ENCODE measurements at regions not wholly inside any gene's neighbourhood (a gene's known extent, or its start where the extent isn't known, plus 50 kb on each side); places are given as distances from the start of the nearest gene placed in this dataset.
"Not testable (repeated sequence)": the region's sequence is repeated elsewhere in the genome, so short reads cannot be mapped to it uniquely, and the experiment has no call there.

GRCh38 chr3:95521396-95521795 is 1293.0 kb upstream of the EPHA6 start:
- H3K27me3 Mint-ChIP-seq (ENCODE audit: insufficient read depth): no peaks in the 10 kb centered on the region
- H3K36me3 Mint-ChIP-seq (ENCODE audit: low read depth): no peaks in the 10 kb centered on the region
- H3K27ac Mint-ChIP-seq: no peak overlapping the region
- no peak overlapping the region for H3K4me3 Mint-ChIP-seq
- DNase-seq: no peak
- TF ChIP-seq, protein P1, sequence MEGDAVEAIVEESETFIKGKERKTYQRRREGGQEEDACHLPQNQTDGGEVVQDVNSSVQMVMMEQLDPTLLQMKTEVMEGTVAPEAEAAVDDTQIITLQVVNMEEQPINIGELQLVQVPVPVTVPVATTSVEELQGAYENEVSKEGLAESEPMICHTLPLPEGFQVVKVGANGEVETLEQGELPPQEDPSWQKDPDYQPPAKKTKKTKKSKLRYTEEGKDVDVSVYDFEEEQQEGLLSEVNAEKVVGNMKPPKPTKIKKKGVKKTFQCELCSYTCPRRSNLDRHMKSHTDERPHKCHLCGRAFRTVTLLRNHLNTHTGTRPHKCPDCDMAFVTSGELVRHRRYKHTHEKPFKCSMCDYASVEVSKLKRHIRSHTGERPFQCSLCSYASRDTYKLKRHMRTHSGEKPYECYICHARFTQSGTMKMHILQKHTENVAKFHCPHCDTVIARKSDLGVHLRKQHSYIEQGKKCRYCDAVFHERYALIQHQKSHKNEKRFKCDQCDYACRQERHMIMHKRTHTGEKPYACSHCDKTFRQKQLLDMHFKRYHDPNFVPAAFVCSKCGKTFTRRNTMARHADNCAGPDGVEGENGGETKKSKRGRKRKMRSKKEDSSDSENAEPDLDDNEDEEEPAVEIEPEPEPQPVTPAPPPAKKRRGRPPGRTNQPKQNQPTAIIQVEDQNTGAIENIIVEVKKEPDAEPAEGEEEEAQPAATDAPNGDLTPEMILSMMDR (IDR thresholded peaks at IDR 0.05): no peak
- no peaks in the 10 kb centered on the region for H3K4me1 Mint-ChIP-seq (ENCODE audit: low read depth)
- no peaks in the 10 kb centered on the region; the same call in 1 of the 2 replicates for H3K9me3 Mint-ChIP-seq

DNA sequence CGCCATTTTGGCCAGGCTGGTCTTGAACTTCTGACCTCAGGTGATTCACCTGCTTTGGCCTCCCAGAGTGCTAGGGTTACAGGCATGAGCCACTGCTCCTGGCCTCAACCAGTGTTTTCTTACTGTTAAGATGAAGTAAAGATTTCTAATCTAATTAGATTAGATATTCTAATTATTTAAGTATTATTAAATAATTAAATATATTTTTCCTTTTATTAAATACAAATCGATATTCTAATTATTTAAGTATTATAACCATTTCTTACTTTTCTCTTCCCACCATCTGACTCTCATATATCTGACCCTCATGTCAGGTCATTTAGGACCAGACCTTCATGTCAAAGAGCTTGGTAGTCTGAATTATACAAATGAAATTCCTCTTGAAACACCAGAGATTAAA is 1291.9 kb upstream of the EPHA6 start:
- H3K27me3 Mint-ChIP-seq (ENCODE audit: insufficient read depth): no peaks in the 10 kb centered on the region
- DNase-seq: no peak
- no peak overlapping the region for H3K4me3 Mint-ChIP-seq
- no peaks in the 10 kb centered on the region for H3K4me1 Mint-ChIP-seq (ENCODE audit: low read depth)
- TF ChIP-seq, protein P1 (IDR thresholded peaks at IDR 0.05): no peak
- no peak overlapping the region for H3K27ac Mint-ChIP-seq
- peaks cover 4% of the 10 kb centered on the region for H3K9me3 Mint-ChIP-seq
- no peaks in the 10 kb centered on the region for H3K36me3 Mint-ChIP-seq (ENCODE audit: low read depth)

- H3K4me3 Mint-ChIP-seq: no peak overlapping the region
- H3K4me1 Mint-ChIP-seq (ENCODE audit: low read depth): no peaks in the 10 kb centered on the region
- TF ChIP-seq, protein P1 (IDR thresholded peaks at IDR 0.05): no peak
- no peaks in the 10 kb centered on the region for H3K27me3 Mint-ChIP-seq (ENCODE audit: insufficient read depth)
- no peak overlapping the region for H3K27ac Mint-ChIP-seq
- DNase-seq: no peak
- H3K36me3 Mint-ChIP-seq (ENCODE audit: low read depth): no peaks in the 10 kb centered on the region
- H3K9me3 Mint-ChIP-seq: peaks cover 11% of the 10 kb centered on the region
Observed at GRCh38 chr3:95539950-95540483, 1274.4 kb upstream of the EPHA6 start.

GRCh38 chr3:95565502-95565901 is 1248.9 kb upstream of the EPHA6 start:
- no peak overlapping the region for H3K27ac Mint-ChIP-seq
- H3K4me3 Mint-ChIP-seq: no peak overlapping the region
- no peak for DNase-seq
- no peaks in the 10 kb centered on the region for H3K27me3 Mint-ChIP-seq (ENCODE audit: insufficient read depth)
- H3K4me1 Mint-ChIP-seq (ENCODE audit: low read depth): no peaks in the 10 kb centered on the region
- H3K36me3 Mint-ChIP-seq (ENCODE audit: low read depth): peaks cover 4% of the 10 kb centered on the region; the same call in 1 of the 2 replicates
- TF ChIP-seq, protein P1 (IDR thresholded peaks at IDR 0.05): no peak
- H3K9me3 Mint-ChIP-seq: peaks cover 30% of the 10 kb centered on the region

GRCh38 chr3:95567346-95567745 is 1247.0 kb upstream of the EPHA6 start:
- DNase-seq: no peak
- Mint-ChIP-seq H3K27me3 (ENCODE audit: insufficient read depth) (no peaks in the 10 kb centered on the region), H3K36me3 (ENCODE audit: low read depth) (peaks cover 4% of the 10 kb centered on the region; the same call in 1 of the 2 replicates), H3K27ac (no peak overlapping the region), H3K4me1 (ENCODE audit: low read depth) (no peaks in the 10 kb centered on the region), H3K4me3 (no peak overlapping the region), H3K9me3 (peaks cover 39% of the 10 kb centered on the region)
- TF ChIP-seq, protein P1 (IDR thresholded peaks at IDR 0.05): no peak

DNA sequence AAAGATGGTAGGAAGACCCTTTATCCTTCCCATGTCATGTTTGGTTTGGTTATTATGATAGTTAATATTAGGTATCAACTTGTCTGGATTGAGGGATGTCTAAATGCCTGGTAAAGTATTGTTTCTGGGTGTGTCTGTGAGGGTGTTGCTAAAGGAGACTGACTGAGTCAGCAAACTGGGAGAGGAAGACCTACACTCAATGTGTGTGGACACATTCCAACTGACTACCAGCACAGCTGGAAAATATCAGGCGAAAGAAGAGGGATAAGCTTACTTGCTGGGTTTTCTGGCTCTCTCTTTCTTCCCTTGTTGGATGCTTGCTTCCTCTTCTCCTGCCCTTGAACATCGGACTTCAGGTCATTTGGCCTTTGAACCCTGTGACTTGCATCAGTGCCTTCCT is 1227.6 kb upstream of the EPHA6 start:
- no peak overlapping the region for H3K27ac Mint-ChIP-seq
- no peak overlapping the region for H3K4me3 Mint-ChIP-seq
- TF ChIP-seq, protein P1 (IDR thresholded peaks at IDR 0.05): no peak
- H3K36me3 Mint-ChIP-seq (ENCODE audit: low read depth): no peaks in the 10 kb centered on the region
- H3K4me1 Mint-ChIP-seq (ENCODE audit: low read depth): no peaks in the 10 kb centered on the region
- DNase-seq: no peak
- H3K27me3 Mint-ChIP-seq (ENCODE audit: insufficient read depth): no peaks in the 10 kb centered on the region; the same call in 1 of the 2 replicates
- peaks cover 14% of the 10 kb centered on the region for H3K9me3 Mint-ChIP-seq

GRCh38 chr3:95587641-95588040 is 1226.8 kb upstream of the EPHA6 start:
- not testable (repeated sequence) for H3K27ac Mint-ChIP-seq; H3K36me3 Mint-ChIP-seq (ENCODE audit: low read depth); H3K4me1 Mint-ChIP-seq (ENCODE audit: low read depth); H3K27me3 Mint-ChIP-seq (ENCODE audit: insufficient read depth); DNase-seq; H3K4me3 Mint-ChIP-seq
- H3K9me3 Mint-ChIP-seq: peaks cover 14% of the 10 kb centered on the region

Measured in HFFc6 (cell line).